GM12878 (cell line): ENCODE measurements at regions not wholly inside any gene's neighbourhood (a gene's known extent, or its start where the extent isn't known, plus 50 kb on each side); places are given as distances from the start of the nearest gene placed in this dataset.

Experiments used
- ATAC-seq: fragments of 200-7000 bp; cut with Tn5 transposase; 3 replicates; pipeline ENCODE4 v1.9.1; 2020; ENCODE audit warnings: mild to moderate bottlenecking, moderate library complexity
- BruUV-seq: library from RNA; stranded (reverse); fragments of 400-500 nt; replicated peaks from 2 replicates; lab custom pipeline; 2021; lab: Mats Ljungman, UMichigan
- CTCF ChIA-PET: fragments of 300-600 bp; sonication (Branson Sonifier 250); formaldehyde crosslinking; extraction: SDS; loops from one replicate; lab custom pipeline; 2021; ENCODE audit warnings: inconsistent platforms; lab: Yijun Ruan, JAX
- POLR2A ChIA-PET: fragments of 350-600 bp; formaldehyde crosslinking; extraction: SDS; loops from one replicate; lab custom pipeline; 2021; ENCODE audit warnings: inconsistent platforms; lab: Charles Lee
- RAD21 ChIA-PET: fragments of 300-600 bp; sonication (Branson Sonifier 250); formaldehyde crosslinking; loops from one replicate; lab custom pipeline; 2023; ENCODE audit warnings: antibody characterized with exemption; ENCODE audit not compliant: unreplicated experiment; lab: Charles Lee
- SMC1A ChIA-PET: fragments of 300-600 bp; sonication (Branson Sonifier 250); formaldehyde crosslinking; loops from one replicate; lab custom pipeline; 2023; ENCODE audit not compliant: unreplicated experiment, uncharacterized antibody; lab: Charles Lee
- DNase-seq: peaks from one replicate; pipeline ENCODE4 v3.0.0-alpha.2; 2011; ENCODE audit warnings: low read depth, low spot score
- FAIRE-seq: peaks from 3 replicates; lab custom pipeline; 2011; peaks lifted over from hg19 to GRCh38; lab: Jason Lieb, UNC
- H2AFZ ChIP-seq: 2 replicates; pipeline ENCODE4 v1.6.0; 2011; ENCODE audit warnings: low read depth, low read length, control low read depth; ENCODE audit not compliant: control insufficient read depth
- H3K27ac ChIP-seq: 2 replicates; pipeline ENCODE4 v1.5.1; 2011; ENCODE audit warnings: control low read depth; ENCODE audit not compliant: control insufficient read depth, insufficient read depth
- H3K27me3 ChIP-seq, 2 experiments: replicated peaks in 1 of 2; 2 replicates each; pipeline versions ENCODE4 v1.6.0 to v1.6.1; 2011; ENCODE audit warnings: low read length in 1 of 2; ENCODE audit not compliant: control insufficient read depth in 2 of 2, insufficient read depth in 2 of 2
- H3K36me3 ChIP-seq, 2 experiments: 2 replicates each; pipeline ENCODE4 v1.5.1; 2011; ENCODE audit warnings: low read length in 1 of 2; ENCODE audit not compliant: control insufficient read depth in 2 of 2, insufficient read depth in 2 of 2
- H3K4me1 ChIP-seq: 2 replicates; pipeline ENCODE4 v1.6.1; 2011; ENCODE audit warnings: mild to moderate bottlenecking, low read length, moderate library complexity, mixed read lengths; ENCODE audit not compliant: control insufficient read depth, insufficient read depth
- H3K4me2 ChIP-seq: 2 replicates; pipeline ENCODE4 v1.6.0; 2011; ENCODE audit warnings: control low read depth; ENCODE audit not compliant: control insufficient read depth, insufficient read depth
- H3K4me3 ChIP-seq: fragments of 200-600 bp; sonication (generic); 2 replicates; pipeline ENCODE4 v1.5.1; 2016
- H3K79me2 ChIP-seq: 2 replicates; pipeline ENCODE4 v1.6.0; 2011; ENCODE audit warnings: low read length; ENCODE audit not compliant: control insufficient read depth, insufficient read depth
- H3K9ac ChIP-seq: 2 replicates; pipeline ENCODE4 v1.8.0; 2011; ENCODE audit warnings: low read length, control low read depth, mixed read lengths; ENCODE audit not compliant: control insufficient read depth, insufficient read depth
- H3K9me3 ChIP-seq: replicated peaks from 3 replicates; pipeline ENCODE4 v1.5.1; 2011; ENCODE audit warnings: mild to moderate bottlenecking, low read length; ENCODE audit not compliant: control insufficient read depth, insufficient read depth
- H4K20me1 ChIP-seq: 2 replicates; pipeline ENCODE4 v1.6.0; 2011; ENCODE audit not compliant: control insufficient read depth, insufficient read depth
- CHD4 ChIP-seq: fragments of 200-600 bp; sonication (generic); IDR thresholded peaks from 2 replicates; pipeline ENCODE4 v1.6.1; 2016; ENCODE audit warnings: mild to moderate bottlenecking
- CREM ChIP-seq: IDR thresholded peaks from 2 replicates; pipeline ENCODE4 v1.6.1; 2014; ENCODE audit warnings: antibody characterized with exemption, low read depth
- E2F4 ChIP-seq: IDR thresholded peaks from 2 replicates; pipeline ENCODE4 v1.6.1; 2012; ENCODE audit warnings: low read depth, low read length, improper control_type of control experiment
- ETV6 ChIP-seq, 2 experiments: fragments of 450-650 bp in 1 of 2; IDR thresholded peaks in 1 of 2; conservative IDR thresholded peaks in 1 of 2; 2 replicates each; pipeline ENCODE4 v1.6.1; 2014; ENCODE audit warnings: antibody characterized with exemption in 1 of 2, borderline replicate concordance in 1 of 2, low read depth in 1 of 2, mild to moderate bottlenecking in 1 of 2, moderate library complexity in 1 of 2
- HCFC1 ChIP-seq: fragments of 150-350 bp; IDR thresholded peaks from 2 replicates; pipeline ENCODE4 v1.6.1; 2014; ENCODE audit warnings: low read length
- IKZF2 ChIP-seq, 2 experiments: fragments of 450-650 bp; IDR thresholded peaks; 2 replicates each; pipeline ENCODE4 v1.6.1; 2017; ENCODE audit warnings: mild to moderate bottlenecking in 2 of 2, moderate library complexity in 2 of 2
- IRF5 ChIP-seq: fragments of 450-650 bp; IDR thresholded peaks from 2 replicates; pipeline ENCODE4 v1.6.1; 2017; ENCODE audit warnings: borderline replicate concordance
- MTA2 ChIP-seq: fragments of 450-650 bp; IDR thresholded peaks from 2 replicates; pipeline ENCODE4 v1.6.1; 2016; ENCODE audit warnings: low read depth, mild to moderate bottlenecking, moderate library complexity
- NKRF ChIP-seq: fragments of 450-650 bp; conservative IDR thresholded peaks from 2 replicates; pipeline ENCODE4 v1.6.1; 2017; ENCODE audit warnings: mild to moderate bottlenecking, moderate library complexity
- SIN3A ChIP-seq: IDR thresholded peaks from 2 replicates; pipeline ENCODE4 v1.6.1; 2012; ENCODE audit warnings: low read depth, low read length, improper control_type of control experiment
- SUZ12 ChIP-seq: fragments of 200-600 bp; sonication (generic); IDR thresholded peaks from one replicate; pipeline ENCODE4 v1.6.1; 2018; ENCODE audit warnings: antibody characterized with exemption, mild to moderate bottlenecking; ENCODE audit not compliant: unreplicated experiment
- WGBS: methylation state at CpG from one replicate; pipeline ENCODE4 v1.1.6; 2016; ENCODE audit warnings: low lambda C conversion rate; ENCODE audit not compliant: insufficient replicate concordance, insufficient coverage; ENCODE audit errors: missing lambda C conversion rate; 5-methylcytosine and 5-hydroxymethylcytosine counted together
- in situ Hi-C: fragments of 300-500 bp; cut with MboI; formaldehyde crosslinking; loops from 9 replicates; pipeline ENCODE4 v1.14.3; 2018; ENCODE audit warnings: mixed read lengths
- intact Hi-C: fragments of 100-400 bp; cut with micrococcal nuclease; formaldehyde crosslinking; loops from one replicate; pipeline ENCODE4 v1.14.2; 2022; ENCODE audit not compliant: unreplicated experiment

GRCh38 chr11:115716080-115716479 is 211.9 kb upstream of the CADM1 start:
- intact Hi-C loops = no loop called here
- SMC1A ChIA-PET = no interaction called here
- H3K9me3 ChIP-seq = no peaks in the 10 kb centered on the region; the same call in 2 of the 3 replicates
- TF ChIP-seq CREM = no peak
- TF ChIP-seq E2F4 = no peak
- TF ChIP-seq CHD4 = no peak
- TF ChIP-seq ETV6 (conservative IDR thresholded peaks at IDR 0.05 in 1 of 2, IDR thresholded peaks at IDR 0.05 in 1 of 2; ENCODE audit: borderline replicate concordance in 1 of 2, low read depth in 1 of 2) = no peak
- no peak for TF ChIP-seq HCFC1
- TF ChIP-seq SUZ12 = no peak
- TF ChIP-seq NKRF = no peak
- TF ChIP-seq IRF5 = no peak
- TF ChIP-seq IKZF2 (IDR thresholded peaks at IDR 0.05) = no peak
- no peak for TF ChIP-seq MTA2
- TF ChIP-seq SIN3A = no peak
- TF ChIP-seq, all 136 proteins: peak for 0
- POLR2A ChIA-PET = interaction anchor here (0.5 kb wide), 1 partner anchor 1469 kb away, joined by 7 read pairs; no protein-coding TSS in a partner anchor
- ATAC-seq (no peak), DNase-seq (no peak), FAIRE-seq (no peak)
- in situ Hi-C loops = no loop called here
- CTCF ChIA-PET = no interaction called here
- H3K27me3 ChIP-seq = peaks cover 0 to 1% of the 10 kb centered on the region in 2 experiments; a peak in 2 of 4 replicates
- no peaks in the 10 kb centered on the region for H3K79me2 ChIP-seq
- no peak overlapping the region for H3K4me2 ChIP-seq
- H3K36me3 ChIP-seq = no peaks in the 10 kb centered on the region
- no peaks in the 10 kb centered on the region for H3K4me1 ChIP-seq
- no peak overlapping the region for H3K4me3 ChIP-seq
- no peak overlapping the region for H2AFZ ChIP-seq
- H3K9ac ChIP-seq = no peak overlapping the region
- no peaks in the 10 kb centered on the region for H4K20me1 ChIP-seq
- H3K27ac ChIP-seq = no peak overlapping the region
- RAD21 ChIA-PET = no interaction called here
- WGBS = 41% methylated on average over 7 of the region's 7 CpGs
- no TSS peak for BruUV-seq
